Calu3 (cell line): ENCODE measurements at regions not wholly inside any gene's neighbourhood (a gene's known extent, or its start where the extent isn't known, plus 50 kb on each side); places are given as distances from the start of the nearest gene placed in this dataset.

Experiments used
- BruUV-seq: library from RNA; stranded (reverse); fragments of 400-500 nt; replicated peaks from 2 replicates; lab custom pipeline; 2021; lab: Mats Ljungman, UMichigan
- CTCF ChIA-PET: fragments of 300-600 bp; sonication (Branson Sonifier 250); formaldehyde crosslinking; loops from one replicate; lab custom pipeline; 2022; ENCODE audit warnings: antibody characterized with exemption; lab: Charles Lee
- DNase-seq: peaks from one replicate; pipeline ENCODE4 v3.0.0; 2022
- H3K27ac Mint-ChIP-seq: one replicate; pipeline ENCODE4 v1.8.0; 2022; ENCODE audit warnings: mixed read lengths; ENCODE audit not compliant: unreplicated experiment
- H3K27me3 Mint-ChIP-seq: one replicate; pipeline ENCODE4 v1.8.0; 2022; ENCODE audit warnings: mixed read lengths; ENCODE audit not compliant: unreplicated experiment
- H3K36me3 Mint-ChIP-seq: one replicate; pipeline ENCODE4 v1.8.0; 2022; ENCODE audit warnings: mild to moderate bottlenecking, moderate library complexity, mixed read lengths; ENCODE audit not compliant: insufficient read depth, unreplicated experiment
- H3K4me1 Mint-ChIP-seq: one replicate; pipeline ENCODE4 v1.8.0; 2022; ENCODE audit warnings: mild to moderate bottlenecking, low read depth, mixed read lengths; ENCODE audit not compliant: unreplicated experiment
- H3K4me3 Mint-ChIP-seq: one replicate; pipeline ENCODE4 v1.8.0; 2022; ENCODE audit warnings: mild to moderate bottlenecking, low read depth, moderate library complexity, mixed read lengths; ENCODE audit not compliant: unreplicated experiment
- H3K9me3 Mint-ChIP-seq: one replicate; pipeline ENCODE4 v1.8.0; 2022; ENCODE audit warnings: low read depth, mixed read lengths; ENCODE audit not compliant: unreplicated experiment
- intact Hi-C: fragments of 100-400 bp; cut with micrococcal nuclease; formaldehyde crosslinking; loops from one replicate; pipeline ENCODE4 v1.10.0; 2022; ENCODE audit not compliant: unreplicated experiment
- TF ChIP-seq, protein P1 (sequence below): fragments of 200-600 bp; IDR thresholded peaks from one replicate; pipeline ENCODE4 v1.8.0; 2022; ENCODE audit warnings: antibody characterized with exemption; ENCODE audit not compliant: unreplicated experiment

DNA sequence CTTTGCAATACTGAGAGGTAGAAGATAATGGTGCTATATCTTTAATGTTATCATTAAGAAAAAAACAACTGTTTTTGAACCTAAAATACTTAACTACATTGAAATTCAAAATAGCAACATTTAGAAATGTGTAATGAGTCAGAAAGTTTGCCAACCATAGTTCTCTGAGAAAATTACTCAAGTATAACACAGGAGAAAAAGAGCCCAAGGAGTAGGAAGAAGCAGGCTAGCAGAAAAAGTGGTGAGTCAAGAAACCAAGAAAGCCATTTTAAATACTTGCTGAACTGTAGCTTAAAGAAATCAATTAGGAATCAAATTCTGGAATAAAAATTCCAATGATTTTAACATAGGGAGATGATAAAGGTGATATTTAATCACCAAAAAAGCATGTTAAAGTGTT is 181.0 kb upstream of the RSPO3 start:
- Mint-ChIP-seq H3K36me3 (no peaks in the 10 kb centered on the region), H3K4me1 (no peaks in the 10 kb centered on the region), H3K4me3 (no peak overlapping the region), H3K27ac (no peak overlapping the region), H3K27me3 (no peaks in the 10 kb centered on the region), H3K9me3 (no peaks in the 10 kb centered on the region)
- TF ChIP-seq, protein P1, sequence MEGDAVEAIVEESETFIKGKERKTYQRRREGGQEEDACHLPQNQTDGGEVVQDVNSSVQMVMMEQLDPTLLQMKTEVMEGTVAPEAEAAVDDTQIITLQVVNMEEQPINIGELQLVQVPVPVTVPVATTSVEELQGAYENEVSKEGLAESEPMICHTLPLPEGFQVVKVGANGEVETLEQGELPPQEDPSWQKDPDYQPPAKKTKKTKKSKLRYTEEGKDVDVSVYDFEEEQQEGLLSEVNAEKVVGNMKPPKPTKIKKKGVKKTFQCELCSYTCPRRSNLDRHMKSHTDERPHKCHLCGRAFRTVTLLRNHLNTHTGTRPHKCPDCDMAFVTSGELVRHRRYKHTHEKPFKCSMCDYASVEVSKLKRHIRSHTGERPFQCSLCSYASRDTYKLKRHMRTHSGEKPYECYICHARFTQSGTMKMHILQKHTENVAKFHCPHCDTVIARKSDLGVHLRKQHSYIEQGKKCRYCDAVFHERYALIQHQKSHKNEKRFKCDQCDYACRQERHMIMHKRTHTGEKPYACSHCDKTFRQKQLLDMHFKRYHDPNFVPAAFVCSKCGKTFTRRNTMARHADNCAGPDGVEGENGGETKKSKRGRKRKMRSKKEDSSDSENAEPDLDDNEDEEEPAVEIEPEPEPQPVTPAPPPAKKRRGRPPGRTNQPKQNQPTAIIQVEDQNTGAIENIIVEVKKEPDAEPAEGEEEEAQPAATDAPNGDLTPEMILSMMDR, result no peak
- intact Hi-C loops, result no loop called here
- BruUV-seq, result no TSS peak
- CTCF ChIA-PET, result no interaction called here
- DNase-seq, result no peak

GRCh38 chr6:126939784-126940183 is 178.7 kb upstream of the RSPO3 start:
- Mint-ChIP-seq H3K9me3 (no peaks in the 10 kb centered on the region), H3K4me1 (no peaks in the 10 kb centered on the region), H3K36me3 (no peaks in the 10 kb centered on the region), H3K27ac (no peak overlapping the region), H3K4me3 (no peak overlapping the region), H3K27me3 (no peaks in the 10 kb centered on the region)
- TF ChIP-seq, protein P1, result no peak
- CTCF ChIA-PET, result no interaction called here
- BruUV-seq, result no TSS peak
- intact Hi-C loops, result no loop called here
- no peak for DNase-seq

DNA sequence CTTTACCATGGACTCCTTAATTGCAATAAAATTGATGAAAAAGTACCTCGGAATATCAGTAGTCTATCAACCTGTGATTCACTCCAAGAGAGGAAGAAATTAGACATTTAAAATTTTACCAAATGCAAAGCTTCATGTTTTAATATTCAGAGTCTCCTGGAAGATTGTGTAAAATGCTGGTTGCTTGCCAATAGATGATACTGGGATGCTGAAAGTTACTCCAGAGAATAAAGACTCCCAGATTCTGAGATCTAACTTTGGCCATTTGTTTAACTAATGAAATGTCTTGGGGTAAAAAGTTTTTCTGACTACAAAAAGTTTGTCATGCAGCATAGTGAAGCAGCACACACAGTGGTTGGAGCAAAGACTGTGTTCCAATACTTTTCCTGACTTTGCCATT is 176.7 kb upstream of the RSPO3 start:
- H3K27me3 Mint-ChIP-seq, result no peaks in the 10 kb centered on the region
- H3K36me3 Mint-ChIP-seq, result no peaks in the 10 kb centered on the region
- BruUV-seq, result no TSS peak
- no peaks in the 10 kb centered on the region for H3K4me1 Mint-ChIP-seq
- H3K9me3 Mint-ChIP-seq, result no peaks in the 10 kb centered on the region
- no peak overlapping the region for H3K4me3 Mint-ChIP-seq
- intact Hi-C loops, result no loop called here
- CTCF ChIA-PET, result no interaction called here
- DNase-seq, result no peak
- TF ChIP-seq, protein P1, result no peak
- no peak overlapping the region for H3K27ac Mint-ChIP-seq

GRCh38 chr6:126944512-126944911 is 174.0 kb upstream of the RSPO3 start:
- Mint-ChIP-seq H3K27ac (no peak overlapping the region), H3K27me3 (no peaks in the 10 kb centered on the region), H3K4me3 (no peak overlapping the region), H3K36me3 (no peaks in the 10 kb centered on the region), H3K9me3 (no peaks in the 10 kb centered on the region), H3K4me1 (no peaks in the 10 kb centered on the region)
- TF ChIP-seq, protein P1, result no peak
- intact Hi-C loops, result no loop called here
- no peak for DNase-seq
- BruUV-seq, result no TSS peak
- CTCF ChIA-PET, result no interaction called here
